ENCODE measurements at regions not wholly inside any gene's neighbourhood (a gene's known extent, or its start where the extent isn't known, plus 50 kb on each side); places are given as distances from the start of the nearest gene placed in this dataset.
"Not testable (repeated sequence)": the region's sequence is repeated elsewhere in the genome, so short reads cannot be mapped to it uniquely, and the experiment has no call there.

- TF ChIP-seq CTCF (IDR thresholded peaks at IDR 0.05; ENCODE audit: low read depth, low read length, poor library complexity, severe bottlenecking); EZH2phosphoT487 (IDR thresholded peaks at IDR 0.05; ENCODE audit: borderline replicate concordance, low read length): not testable (repeated sequence)
Observed at GRCh38 chr6:81942842-81943241, 190.4 kb upstream of the TENT5A start.

Measured in DOHH2 (cell line).